ENCODE measurements at regions not wholly inside any gene's neighbourhood (a gene's known extent, or its start where the extent isn't known, plus 50 kb on each side); places are given as distances from the start of the nearest gene placed in this dataset.

- Histone ChIP-seq H3K27ac (no peak overlapping the region), H3K4me1 (replicated peaks) (no peaks in the 10 kb centered on the region), H3K36me3 (no peaks in the 10 kb centered on the region), H3K9me3 (replicated peaks) (0 out of 2 replicates have a peak, but pooled peaks cover 4% of the 10 kb centered on the region), H3K4me3 (no peak overlapping the region), H3K27me3 (replicated peaks) (peaks cover 49% of the 10 kb centered on the region)
- DNase-seq (ENCODE audit: low read depth in 1 of 2, low spot score in 2 of 2), result peak in 1 of 2 experiments; percentile 37
Observed at GRCh38 chr13:111595276-111595675, 274.8 kb downstream of the TEX29 start.

GRCh38 chr13:111595791-111596190 is 275.3 kb downstream of the TEX29 start:
- DNase-seq (ENCODE audit: low read depth in 1 of 2, low spot score in 2 of 2), result no peak
- Histone ChIP-seq H3K9me3 (replicated peaks) (0 out of 2 replicates have a peak, but pooled peaks cover 4% of the 10 kb centered on the region), H3K4me3 (no peak overlapping the region), H3K27me3 (replicated peaks) (peaks cover 54% of the 10 kb centered on the region), H3K4me1 (replicated peaks) (no peaks in the 10 kb centered on the region), H3K36me3 (no peaks in the 10 kb centered on the region), H3K27ac (no peak overlapping the region)

- Histone ChIP-seq H3K27me3 (replicated peaks) (peaks cover 66% of the 10 kb centered on the region), H3K4me1 (replicated peaks) (no peaks in the 10 kb centered on the region), H3K4me3 (no peak overlapping the region), H3K27ac (no peak overlapping the region), H3K36me3 (no peaks in the 10 kb centered on the region), H3K9me3 (replicated peaks) (0 out of 2 replicates have a peak, but pooled peaks cover 4% of the 10 kb centered on the region)
- peak in 1 of 2 experiments; percentile 42 for DNase-seq (ENCODE audit: low read depth in 1 of 2, low spot score in 2 of 2)
Observed at GRCh38 chr13:111597191-111597611, 276.8 kb downstream of the TEX29 start.

GRCh38 chr13:111597618-111598017 is 277.2 kb downstream of the TEX29 start:
- H3K4me3 ChIP-seq, result no peak overlapping the region
- 0 out of 2 replicates have a peak, but pooled peaks cover 4% of the 10 kb centered on the region for H3K9me3 ChIP-seq (replicated peaks)
- no peaks in the 10 kb centered on the region for H3K4me1 ChIP-seq (replicated peaks)
- H3K27ac ChIP-seq, result no peak overlapping the region
- no peaks in the 10 kb centered on the region for H3K36me3 ChIP-seq
- DNase-seq (ENCODE audit: low read depth in 1 of 2, low spot score in 2 of 2), result peak in 1 of 2 experiments; percentile 44
- peaks cover 63% of the 10 kb centered on the region for H3K27me3 ChIP-seq (replicated peaks)

GRCh38 chr13:111598747-111599146 is 278.3 kb downstream of the TEX29 start:
- Histone ChIP-seq H3K4me1 (replicated peaks) (no peaks in the 10 kb centered on the region), H3K9me3 (replicated peaks) (0 out of 2 replicates have a peak, but pooled peaks cover 4% of the 10 kb centered on the region), H3K27ac (no peak overlapping the region), H3K36me3 (no peaks in the 10 kb centered on the region), H3K27me3 (replicated peaks) (peaks cover 63% of the 10 kb centered on the region), H3K4me3 (no peak overlapping the region)
- peak in 1 of 2 experiments; percentile 34 for DNase-seq (ENCODE audit: low read depth in 1 of 2, low spot score in 2 of 2)

- Histone ChIP-seq H3K9me3 (replicated peaks) (0 out of 2 replicates have a peak, but pooled peaks cover 4% of the 10 kb centered on the region), H3K4me1 (replicated peaks) (no peaks in the 10 kb centered on the region), H3K27me3 (replicated peaks) (peaks cover 71% of the 10 kb centered on the region), H3K27ac (no peak overlapping the region), H3K4me3 (no peak overlapping the region), H3K36me3 (no peaks in the 10 kb centered on the region)
- no peak for DNase-seq (ENCODE audit: low read depth in 1 of 2, low spot score in 2 of 2)
Observed at GRCh38 chr13:111599791-111600190, 279.3 kb downstream of the TEX29 start.

- Histone ChIP-seq H3K27me3 (replicated peaks) (peaks cover 59% of the 10 kb centered on the region), H3K4me1 (replicated peaks) (no peaks in the 10 kb centered on the region), H3K27ac (no peak overlapping the region), H3K4me3 (no peak overlapping the region), H3K36me3 (no peaks in the 10 kb centered on the region), H3K9me3 (replicated peaks) (no peaks in the 10 kb centered on the region)
- DNase-seq (ENCODE audit: low read depth in 1 of 2, low spot score in 2 of 2), result peak in 1 of 2 experiments; percentile 43
Observed at GRCh38 chr13:111602874-111603273, 282.4 kb downstream of the TEX29 start.

- peak in 1 of 2 experiments; percentile 47 for DNase-seq (ENCODE audit: low read depth in 1 of 2, low spot score in 2 of 2)
- no peaks in the 10 kb centered on the region for H3K36me3 ChIP-seq
- no peaks in the 10 kb centered on the region for H3K4me1 ChIP-seq (replicated peaks)
- H3K27me3 ChIP-seq (replicated peaks), result peaks cover 56% of the 10 kb centered on the region
- H3K4me3 ChIP-seq, result no peak overlapping the region
- H3K9me3 ChIP-seq (replicated peaks), result no peaks in the 10 kb centered on the region
- no peak overlapping the region for H3K27ac ChIP-seq
Observed at GRCh38 chr13:111604097-111604496, 283.7 kb downstream of the TEX29 start.

GRCh38 chr13:111608556-111608955 is 288.1 kb downstream of the TEX29 start:
- Histone ChIP-seq H3K27me3 (replicated peaks) (peaks cover 48% of the 10 kb centered on the region), H3K9me3 (replicated peaks) (no peaks in the 10 kb centered on the region), H3K36me3 (no peaks in the 10 kb centered on the region), H3K4me1 (replicated peaks) (no peaks in the 10 kb centered on the region), H3K4me3 (no peak overlapping the region), H3K27ac (no peak overlapping the region)
- DNase-seq (ENCODE audit: low read depth in 1 of 2, low spot score in 2 of 2), result peak in 1 of 2 experiments; percentile 14

GRCh38 chr13:111609631-111610030 is 289.2 kb downstream of the TEX29 start:
- no peaks in the 10 kb centered on the region for H3K9me3 ChIP-seq (replicated peaks)
- peak in 1 of 2 experiments; percentile 34 for DNase-seq (ENCODE audit: low read depth in 1 of 2, low spot score in 2 of 2)
- no peaks in the 10 kb centered on the region for H3K36me3 ChIP-seq
- peaks cover 48% of the 10 kb centered on the region for H3K27me3 ChIP-seq (replicated peaks)
- H3K4me1 ChIP-seq (replicated peaks), result no peaks in the 10 kb centered on the region
- H3K27ac ChIP-seq, result no peak overlapping the region
- H3K4me3 ChIP-seq, result no peak overlapping the region

- Histone ChIP-seq H3K9me3 (replicated peaks) (no peaks in the 10 kb centered on the region), H3K4me1 (replicated peaks) (no peaks in the 10 kb centered on the region), H3K36me3 (no peaks in the 10 kb centered on the region), H3K27me3 (replicated peaks) (peaks cover 52% of the 10 kb centered on the region), H3K4me3 (no peak overlapping the region), H3K27ac (no peak overlapping the region)
- DNase-seq (ENCODE audit: low read depth in 1 of 2, low spot score in 2 of 2), result peak in 1 of 2 experiments; percentile 35
Observed at GRCh38 chr13:111610081-111610480, 289.6 kb downstream of the TEX29 start.

- Histone ChIP-seq H3K27me3 (replicated peaks) (peaks cover 56% of the 10 kb centered on the region), H3K27ac (no peak overlapping the region), H3K9me3 (replicated peaks) (no peaks in the 10 kb centered on the region), H3K4me1 (replicated peaks) (no peaks in the 10 kb centered on the region), H3K36me3 (no peaks in the 10 kb centered on the region), H3K4me3 (no peak overlapping the region)
- DNase-seq (ENCODE audit: low read depth in 1 of 2, low spot score in 2 of 2), result peak in 1 of 2 experiments; percentile 42
Observed at GRCh38 chr13:111610879-111611278, 290.4 kb downstream of the TEX29 start.

- Histone ChIP-seq H3K9me3 (replicated peaks) (no peaks in the 10 kb centered on the region), H3K27ac (no peak overlapping the region), H3K27me3 (replicated peaks) (peaks cover 61% of the 10 kb centered on the region), H3K4me3 (no peak overlapping the region), H3K4me1 (replicated peaks) (no peaks in the 10 kb centered on the region), H3K36me3 (no peaks in the 10 kb centered on the region)
- no peak for DNase-seq (ENCODE audit: low read depth in 1 of 2, low spot score in 2 of 2)
Observed at GRCh38 chr13:111611651-111612050, 291.2 kb downstream of the TEX29 start.

- DNase-seq (ENCODE audit: low read depth in 1 of 2, low spot score in 2 of 2), result peak in 1 of 2 experiments; percentile 35
Observed at GRCh38 chr13:111612886-111613285, 292.4 kb downstream of the TEX29 start.

GRCh38 chr13:111614009-111614408 is 293.6 kb downstream of the TEX29 start:
- Histone ChIP-seq H3K4me1 (replicated peaks) (no peaks in the 10 kb centered on the region), H3K27ac (no peak overlapping the region), H3K9me3 (replicated peaks) (no peaks in the 10 kb centered on the region), H3K36me3 (no peaks in the 10 kb centered on the region), H3K27me3 (replicated peaks) (peaks cover 71% of the 10 kb centered on the region), H3K4me3 (no peak overlapping the region)
- peak in 1 of 2 experiments; percentile 29 for DNase-seq (ENCODE audit: low read depth in 1 of 2, low spot score in 2 of 2)

More at GRCh38 chr13:111612886-111613285, 292.4 kb downstream of the TEX29 start:
- no peaks in the 10 kb centered on the region for H3K4me1 ChIP-seq (replicated peaks)
- no peaks in the 10 kb centered on the region for H3K36me3 ChIP-seq
- H3K9me3 ChIP-seq (replicated peaks), result no peaks in the 10 kb centered on the region
- H3K27me3 ChIP-seq (replicated peaks), result peaks cover 68% of the 10 kb centered on the region
- H3K27ac ChIP-seq, result no peak overlapping the region
- H3K4me3 ChIP-seq, result no peak overlapping the region
